SK-N-SH (cell line): ENCODE measurements at regions not wholly inside any gene's neighbourhood (a gene's known extent, or its start where the extent isn't known, plus 50 kb on each side); places are given as distances from the start of the nearest gene placed in this dataset.

Experiments
- CTCF ChIA-PET: fragments of 300-600, 350-600 bp; formaldehyde crosslinking; extraction: SDS; loops from one replicate; lab custom pipeline; 2021; lab: Yijun Ruan, JAX
- POLR2A ChIA-PET: fragments of 350-600 bp; sonication (Branson Sonifier 250); formaldehyde crosslinking; extraction: SDS; loops from one replicate; lab custom pipeline; 2020; ENCODE audit warnings: antibody characterized with exemption, inconsistent platforms; lab: Yijun Ruan, JAX
- DNase-seq: peaks from one replicate; pipeline ENCODE4 v3.0.0; 2012
- H2AFZ ChIP-seq: fragments of 200-600 bp; sonication (generic); 2 replicates; pipeline ENCODE4 v1.8.1; 2016; ENCODE audit warnings: antibody characterized with exemption, mild to moderate bottlenecking, low read depth
- H3F3A ChIP-seq: fragments of 200-600 bp; sonication (generic); replicated peaks from 2 replicates; pipeline ENCODE3; 2016; ENCODE audit warnings: antibody characterized with exemption, mild to moderate bottlenecking; ENCODE audit not compliant: insufficient read depth
- H3K27ac ChIP-seq, 2 experiments: fragments of 200-500 bp in 1 of 2; fragments of 200-600 bp in 1 of 2; sonication (Bioruptor generic) in 1 of 2; sonication (generic), shearing (Covaris generic) in 1 of 2; 2 replicates each; pipeline versions ENCODE4 v1.5.1 to v1.6.1; 2014 to 2016; ENCODE audit warnings: low read depth in 2 of 2, inconsistent platforms in 1 of 2, low read length in 1 of 2, mild to moderate bottlenecking in 1 of 2, mixed read lengths in 1 of 2
- H3K27me3 ChIP-seq: fragments of 200-600 bp; sonication (generic), shearing (Covaris generic); 2 replicates; pipeline ENCODE4 v1.6.1; 2016; ENCODE audit warnings: mixed run types; ENCODE audit not compliant: insufficient read depth
- H3K36me3 ChIP-seq, 2 experiments: fragments of 200-500 bp in 1 of 2; fragments of 200-600 bp in 1 of 2; sonication (Bioruptor generic) in 1 of 2; sonication (generic) in 1 of 2; replicated peaks in 1 of 2; 2 replicates each; pipeline versions ENCODE3 to v1.5.1; 2014 to 2016; ENCODE audit warnings: low read length in 1 of 2, mild to moderate bottlenecking in 1 of 2; ENCODE audit not compliant: insufficient read depth in 2 of 2, control insufficient read depth in 1 of 2
- H3K4me1 ChIP-seq, 2 experiments: fragments of 200-500 bp in 1 of 2; fragments of 200-600 bp in 1 of 2; sonication (Bioruptor generic) in 1 of 2; sonication (generic), shearing (Covaris generic) in 1 of 2; 2 replicates each; pipeline versions ENCODE4 v1.5.1 to v1.6.1; 2014 to 2016; ENCODE audit warnings: low read depth in 1 of 2, low read length in 1 of 2, mixed run types in 1 of 2; ENCODE audit not compliant: insufficient read depth in 2 of 2, control insufficient read depth in 1 of 2
- H3K4me2 ChIP-seq: fragments of 200-600 bp; sonication (generic), shearing (Covaris generic); 2 replicates; pipeline ENCODE4 v1.6.1; 2017; ENCODE audit warnings: mixed run types
- H3K4me3 ChIP-seq, 2 experiments: fragments of 200-500 bp in 1 of 2; fragments of 200-600 bp in 1 of 2; sonication (Bioruptor generic) in 1 of 2; sonication (generic), shearing (Covaris generic) in 1 of 2; 2 replicates each; pipeline versions ENCODE4 v1.5.1 to v1.8.1; 2014 to 2016; ENCODE audit warnings: low read depth in 2 of 2, inconsistent platforms in 1 of 2, low read length in 1 of 2, mild to moderate bottlenecking in 1 of 2, mixed read lengths in 1 of 2, moderate library complexity in 1 of 2
- H3K79me2 ChIP-seq: fragments of 200-600 bp; sonication (generic); 2 replicates; pipeline ENCODE4 v1.8.1; 2017; ENCODE audit warnings: mild to moderate bottlenecking; ENCODE audit not compliant: insufficient read depth
- H3K9ac ChIP-seq: fragments of 200-600 bp; sonication (generic); 2 replicates; pipeline ENCODE4 v1.6.1; 2017; ENCODE audit warnings: mixed run types
- H3K9me2 ChIP-seq: fragments of 200-600 bp; sonication (generic); 2 replicates; pipeline ENCODE4 v1.6.1; 2017; ENCODE audit warnings: mixed run types
- H3K9me3 ChIP-seq: fragments of 200-600 bp; sonication (generic); 2 replicates; pipeline ENCODE4 v1.6.1; 2017; ENCODE audit warnings: mixed run types, mild to moderate bottlenecking, moderate library complexity
- H4K20me1 ChIP-seq: fragments of 200-600 bp; sonication (generic); 2 replicates; pipeline ENCODE4 v1.6.1; 2017; ENCODE audit warnings: mild to moderate bottlenecking, mixed run types; ENCODE audit not compliant: insufficient read depth
- CHD2 ChIP-seq: fragments of 150-350 bp; IDR thresholded peaks from 2 replicates; pipeline ENCODE4 v1.6.1; 2018; ENCODE audit warnings: low read length; ENCODE audit not compliant: partially characterized antibody
- ELF1 ChIP-seq: IDR thresholded peaks from 2 replicates; pipeline ENCODE4 v1.4.0; 2012
- FOSL2 ChIP-seq: IDR thresholded peaks from 2 replicates; pipeline ENCODE4 v1.4.0; 2012; ENCODE audit warnings: low read depth, mild to moderate bottlenecking, moderate library complexity, borderline replicate concordance
- GATA2 ChIP-seq: sonication (generic); formaldehyde crosslinking; IDR thresholded peaks from 2 replicates; pipeline ENCODE4 v1.5.0; 2020; ENCODE audit warnings: mild to moderate bottlenecking, missing genetic modification reagents
- IRF3 ChIP-seq: fragments of 150-350 bp; IDR thresholded peaks from 2 replicates; pipeline ENCODE4 v1.6.1; 2016; ENCODE audit warnings: mild to moderate bottlenecking, low read depth, low read length
- JUND ChIP-seq: IDR thresholded peaks from 2 replicates; pipeline ENCODE4 v1.4.0; 2012
- MEF2A ChIP-seq: IDR thresholded peaks from 2 replicates; pipeline ENCODE4 v1.4.0; 2012; ENCODE audit warnings: low read depth, borderline replicate concordance
- MXI1 ChIP-seq: IDR thresholded peaks from 2 replicates; pipeline ENCODE4 v1.6.1; 2012; ENCODE audit warnings: mild to moderate bottlenecking, low read depth, low read length, improper control_type of control experiment
- NRF1 ChIP-seq: IDR thresholded peaks from 2 replicates; pipeline ENCODE4 v1.6.1; 2012; ENCODE audit warnings: low read depth, mild to moderate bottlenecking, low read length
- PBX3 ChIP-seq: IDR thresholded peaks from 2 replicates; pipeline ENCODE4; 2012
- RAD21 ChIP-seq: IDR thresholded peaks from 2 replicates; pipeline ENCODE4 v1.6.1; 2012; ENCODE audit warnings: mild to moderate bottlenecking, low read length
- RCOR1 ChIP-seq: fragments of 150-350 bp; IDR thresholded peaks from 2 replicates; pipeline ENCODE4 v1.6.1; 2017; ENCODE audit warnings: antibody characterized with exemption, low read length
- REST ChIP-seq: IDR thresholded peaks from 2 replicates; pipeline ENCODE4 v1.6.1; 2012; ENCODE audit warnings: mild to moderate bottlenecking, low read depth, low read length, moderate library complexity
- RFX5 ChIP-seq: IDR thresholded peaks from 2 replicates; pipeline ENCODE4 v1.6.1; 2012; ENCODE audit warnings: mild to moderate bottlenecking, improper control_type of control experiment, low read length
- TAF1 ChIP-seq: IDR thresholded peaks from 2 replicates; pipeline ENCODE4 v1.6.1; 2012; ENCODE audit warnings: low read depth, mild to moderate bottlenecking, low read length, moderate library complexity, borderline replicate concordance
- TEAD4 ChIP-seq: IDR thresholded peaks from 2 replicates; pipeline ENCODE4 v1.4.0; 2012; ENCODE audit warnings: mild to moderate bottlenecking, borderline replicate concordance; ENCODE audit not compliant: insufficient read depth
- USF2 ChIP-seq: fragments of 150-350 bp; IDR thresholded peaks from 2 replicates; pipeline ENCODE4 v1.6.1; 2017; ENCODE audit warnings: antibody characterized with exemption, low read length, low read depth, borderline replicate concordance
- ZBTB33 ChIP-seq: IDR thresholded peaks from 2 replicates; pipeline ENCODE4 v1.4.0; 2012; ENCODE audit warnings: low read depth, borderline replicate concordance
- WGBS: methylation state at CpG from one replicate; pipeline ENCODE4 v1.1.6; 2017; ENCODE audit warnings: low lambda C conversion rate; 5-methylcytosine and 5-hydroxymethylcytosine counted together

GRCh38 chr10:53479365-53479764 lies 706.8 kb upstream of the MBL2 start:
- no peak overlapping the region for H3K4me2 ChIP-seq
- H3K4me1 ChIP-seq = no peaks in the 10 kb centered on the region
- 33% methylated on average over 2 of the region's 2 CpGs for WGBS
- DNase-seq = no peak
- H3K27me3 ChIP-seq = no peaks in the 10 kb centered on the region
- no peaks in the 10 kb centered on the region for H4K20me1 ChIP-seq
- no peak overlapping the region for H3K9ac ChIP-seq
- TF ChIP-seq ZBTB33 (no peak), FOSL2 (no peak), GATA2 (CRISPR knock-in tag) (no peak), TAF1 (no peak), JUND (no peak), MXI1 (no peak), USF2 (no peak), RFX5 (no peak), CHD2 (no peak), ELF1 (no peak), MEF2A (no peak), RAD21 (no peak), NRF1 (no peak), REST (no peak), PBX3 (no peak), RCOR1 (no peak), TEAD4 (no peak), IRF3 (no peak)
- H3K9me3 ChIP-seq = no peaks in the 10 kb centered on the region
- POLR2A ChIA-PET = no interaction called here
- H2AFZ ChIP-seq = no peak overlapping the region
- no peak overlapping the region for H3K4me3 ChIP-seq
- no peaks in the 10 kb centered on the region for H3K9me2 ChIP-seq
- H3F3A ChIP-seq = no peaks in the 10 kb centered on the region
- H3K27ac ChIP-seq = no peak overlapping the region
- H3K79me2 ChIP-seq = no peaks in the 10 kb centered on the region
- CTCF ChIA-PET = interaction anchor here (1.1 kb wide), 1 partner anchor 10 kb away, joined by 3 read pairs; no protein-coding TSS in a partner anchor
- no peaks in the 10 kb centered on the region for H3K36me3 ChIP-seq
